Right atrium auricular region (tissue), 2 donors: ENCODE measurements at regions not wholly inside any gene's neighbourhood (a gene's known extent, or its start where the extent isn't known, plus 50 kb on each side); places are given as distances from the start of the nearest gene placed in this dataset.

Experiments
- DNase-seq: peaks from one replicate; pipeline ENCODE4 v3.0.0-alpha.2; 2019; ENCODE audit warnings: low spot score
- H3K27ac ChIP-seq, 2 donors: fragments of 200-600 bp; sonication (generic); 1 replicate in 1 of 2; 2 replicates in 1 of 2; pipeline ENCODE4 v1.5.1; 2016 to 2019
- H3K27me3 ChIP-seq, 2 donors: fragments of 200-600 bp; sonication (generic); one replicate each; pipeline versions ENCODE4 v1.5.1 to v1.6.0; 2017 to 2019
- H3K36me3 ChIP-seq: fragments of 200-600 bp; sonication (generic); one replicate; pipeline ENCODE4 v1.5.1; 2016
- H3K4me1 ChIP-seq, 2 donors: fragments of 200-600 bp; sonication (generic); one replicate each; pipeline versions ENCODE4 v1.5.1 to v1.6.0; 2017 to 2019
- H3K4me3 ChIP-seq, 2 donors: fragments of 200-600 bp; sonication (generic); 1 replicate in 1 of 2; 2 replicates in 1 of 2; pipeline ENCODE4 v1.5.1; 2017 to 2019; ENCODE audit warnings: mild to moderate bottlenecking in 1 of 2, moderate library complexity in 1 of 2
- H3K9me3 ChIP-seq, 2 donors: fragments of 200-600 bp; sonication (generic); one replicate each; pipeline ENCODE4 v1.5.1; 2019
- CTCF ChIP-seq, 2 donors: fragments of 200-600 bp; sonication (generic); IDR thresholded peaks; one replicate each; pipeline ENCODE4 v1.5.1; 2019; ENCODE audit warnings: antibody characterized with exemption in 2 of 2

GRCh38 chr6:22030730-22031619, 265.9 kb downstream of the PRL start:
- no peaks in the 10 kb centered on the region for H3K9me3 ChIP-seq
- no peak for DNase-seq

GRCh38 chr6:22035690-22036089, 261.1 kb downstream of the PRL start:
- no peaks in the 10 kb centered on the region for H3K27me3 ChIP-seq
- H3K27ac ChIP-seq: no peak overlapping the region
- no peak overlapping the region for H3K4me3 ChIP-seq
- H3K9me3 ChIP-seq: peaks cover 0 to 11% of the 10 kb centered on the region in 2 donors
- H3K4me1 ChIP-seq: no peaks in the 10 kb centered on the region
- no peak for DNase-seq
- no peaks in the 10 kb centered on the region for H3K36me3 ChIP-seq
- no peak for TF ChIP-seq CTCF (IDR thresholded peaks at IDR 0.05)

More at GRCh38 chr6:22030730-22031619, 265.9 kb downstream of the PRL start:
- Histone ChIP-seq H3K27me3 (no peaks in the 10 kb centered on the region), H3K36me3 (no peaks in the 10 kb centered on the region), H3K4me3 (no peak overlapping the region), H3K27ac (no peak overlapping the region), H3K4me1 (peaks cover 0 to 6% of the 10 kb centered on the region in 2 donors)
- no peak for TF ChIP-seq CTCF (IDR thresholded peaks at IDR 0.05)

- no peak for DNase-seq
- no peak overlapping the region for H3K4me3 ChIP-seq
- no peaks in the 10 kb centered on the region for H3K4me1 ChIP-seq
- no peaks in the 10 kb centered on the region for H3K27me3 ChIP-seq
- no peak for TF ChIP-seq CTCF (IDR thresholded peaks at IDR 0.05)
- H3K36me3 ChIP-seq: no peaks in the 10 kb centered on the region
- H3K9me3 ChIP-seq: peaks cover 0 to 16% of the 10 kb centered on the region in 2 donors
- no peak overlapping the region for H3K27ac ChIP-seq
These were observed 260.6 kb downstream of the PRL start for GRCh38 chr6:22036275-22036674.

GRCh38 chr6:22036699-22037098, 260.1 kb downstream of the PRL start:
- H3K27ac ChIP-seq: no peak overlapping the region
- no peaks in the 10 kb centered on the region for H3K4me1 ChIP-seq
- H3K9me3 ChIP-seq: peaks cover 0 to 16% of the 10 kb centered on the region in 2 donors
- H3K4me3 ChIP-seq: no peak overlapping the region
- TF ChIP-seq CTCF (IDR thresholded peaks at IDR 0.05): no peak
- DNase-seq: no peak
- no peaks in the 10 kb centered on the region for H3K27me3 ChIP-seq
- H3K36me3 ChIP-seq: no peaks in the 10 kb centered on the region

GRCh38 chr6:22041797-22042480, 254.9 kb downstream of the PRL start:
- Histone ChIP-seq H3K27ac (peak overlapping the region in 1 of 2 donors; percentile 19), H3K36me3 (no peaks in the 10 kb centered on the region), H3K9me3 (peaks cover 0 to 16% of the 10 kb centered on the region in 2 donors), H3K4me1 (peaks cover 0 to 18% of the 10 kb centered on the region in 2 donors), H3K4me3 (no peak overlapping the region), H3K27me3 (no peaks in the 10 kb centered on the region)
- no peak for TF ChIP-seq CTCF (IDR thresholded peaks at IDR 0.05)
- no peak for DNase-seq
